ENCODE measurements at regions not wholly inside any gene's neighbourhood (a gene's known extent, or its start where the extent isn't known, plus 50 kb on each side); places are given as distances from the start of the nearest gene placed in this dataset.

GRCh38 chr2:62447411-62447810, 58.6 kb downstream of the TMEM17 start:
- H3K4me3 ChIP-seq, result no peak overlapping the region
- no peaks in the 10 kb centered on the region for H3K36me3 ChIP-seq (ENCODE audit: low read depth)
- TF ChIP-seq EZH2 (IDR thresholded peaks at IDR 0.05; ENCODE audit: low read depth) (no peak), CTCF (conservative IDR thresholded peaks at IDR 0.05) (no peak)
- no peaks in the 10 kb centered on the region for H3K9me2 ChIP-seq (ENCODE audit: insufficient read depth)
- H3K27me3 ChIP-seq (ENCODE audit: insufficient read depth, low read depth), result no peaks in the 10 kb centered on the region
- no peak overlapping the region for H2AFZ ChIP-seq
- intact Hi-C loops (cut with micrococcal nuclease; ENCODE audit: unreplicated experiment), result no loop called here
- H3F3A ChIP-seq (ENCODE audit: insufficient read depth, low read depth), result no peaks in the 10 kb centered on the region
- H3K27ac ChIP-seq, result no peak overlapping the region
- ChIA-PET POLR2A (ENCODE audit: unreplicated experiment) (interaction anchor here (0.7 kb wide), 1 partner anchor 143 kb away, joined by 4 read pairs; no protein-coding TSS in a partner anchor), CTCF (no interaction called here)
- no TSS peak for BruUV-seq (replicated peaks)
- no peaks in the 10 kb centered on the region for H4K20me1 ChIP-seq (ENCODE audit: insufficient read depth)
- no peak for DNase-seq
- no peaks in the 10 kb centered on the region for H3K9me3 ChIP-seq (ENCODE audit: insufficient read depth, low read depth)
- H3K4me2 ChIP-seq, result no peak overlapping the region
- H3K4me1 ChIP-seq (replicated peaks; ENCODE audit: insufficient read depth), result no peaks in the 10 kb centered on the region
- no peaks in the 10 kb centered on the region for H3K79me2 ChIP-seq (ENCODE audit: low read depth)

GRCh38 chr2:62446491-62446890, 59.5 kb downstream of the TMEM17 start:
- CTCF ChIA-PET, result no interaction called here
- no peaks in the 10 kb centered on the region for H3K9me2 ChIP-seq (ENCODE audit: insufficient read depth)
- BruUV-seq (replicated peaks), result no TSS peak
- H4K20me1 ChIP-seq (ENCODE audit: insufficient read depth), result no peaks in the 10 kb centered on the region
- H3K4me1 ChIP-seq (replicated peaks; ENCODE audit: insufficient read depth), result no peaks in the 10 kb centered on the region
- intact Hi-C loops (cut with micrococcal nuclease; ENCODE audit: unreplicated experiment), result no loop called here
- no peak overlapping the region for H2AFZ ChIP-seq
- DNase-seq, result no peak
- no peaks in the 10 kb centered on the region for H3K27me3 ChIP-seq (ENCODE audit: insufficient read depth, low read depth)
- POLR2A ChIA-PET (ENCODE audit: unreplicated experiment), result no interaction called here
- H3K9me3 ChIP-seq (ENCODE audit: insufficient read depth, low read depth), result no peaks in the 10 kb centered on the region
- no peak overlapping the region for H3K4me3 ChIP-seq
- no peaks in the 10 kb centered on the region for H3K79me2 ChIP-seq (ENCODE audit: low read depth)
- no peak overlapping the region for H3K4me2 ChIP-seq
- TF ChIP-seq EZH2 (IDR thresholded peaks at IDR 0.05; ENCODE audit: low read depth) (no peak), CTCF (conservative IDR thresholded peaks at IDR 0.05) (no peak)
- no peaks in the 10 kb centered on the region for H3K36me3 ChIP-seq (ENCODE audit: low read depth)
- H3F3A ChIP-seq (ENCODE audit: insufficient read depth, low read depth), result no peaks in the 10 kb centered on the region
- H3K27ac ChIP-seq, result no peak overlapping the region

GRCh38 chr2:62443886-62444285, 62.1 kb downstream of the TMEM17 start:
- CTCF ChIA-PET, result interaction anchor here (0.6 to 1.3 kb wide), 2 partner anchors 434 to 450 kb away, joined by 3 to 4 read pairs; no protein-coding TSS in a partner anchor
- no TSS peak for BruUV-seq (replicated peaks)

More at GRCh38 chr2:62443886-62444285, 62.1 kb downstream of the TMEM17 start:
- TF ChIP-seq EZH2 (IDR thresholded peaks at IDR 0.05; ENCODE audit: low read depth) (no peak), CTCF (conservative IDR thresholded peaks at IDR 0.05) (no peak)
- H4K20me1 ChIP-seq (ENCODE audit: insufficient read depth), result no peaks in the 10 kb centered on the region
- DNase-seq, result no peak
- no peaks in the 10 kb centered on the region for H3K36me3 ChIP-seq (ENCODE audit: low read depth)
- no peaks in the 10 kb centered on the region for H3K27me3 ChIP-seq (ENCODE audit: insufficient read depth, low read depth)
- H2AFZ ChIP-seq, result no peak overlapping the region
- H3K4me1 ChIP-seq (replicated peaks; ENCODE audit: insufficient read depth), result no peaks in the 10 kb centered on the region
- intact Hi-C loops (cut with micrococcal nuclease; ENCODE audit: unreplicated experiment), result no loop called here
- no peak overlapping the region for H3K27ac ChIP-seq
- H3K9me3 ChIP-seq (ENCODE audit: insufficient read depth, low read depth), result no peaks in the 10 kb centered on the region
- POLR2A ChIA-PET (ENCODE audit: unreplicated experiment), result no interaction called here
- no peaks in the 10 kb centered on the region for H3F3A ChIP-seq (ENCODE audit: insufficient read depth, low read depth)
- no peaks in the 10 kb centered on the region for H3K79me2 ChIP-seq (ENCODE audit: low read depth)
- H3K9me2 ChIP-seq (ENCODE audit: insufficient read depth), result no peaks in the 10 kb centered on the region
- H3K4me2 ChIP-seq, result no peak overlapping the region
- H3K4me3 ChIP-seq, result no peak overlapping the region

Data from PC-9 (cell line).